SU-DHL-6 (cell line): ENCODE measurements at regions not wholly inside any gene's neighbourhood (a gene's known extent, or its start where the extent isn't known, plus 50 kb on each side); places are given as distances from the start of the nearest gene placed in this dataset.

Experiments
- H2AFZ ChIP-seq: fragments of 200-600 bp; sonication (generic); 2 replicates; pipeline ENCODE4 v1.6.1; 2014; ENCODE audit warnings: low read depth, mild to moderate bottlenecking, moderate library complexity, mixed read lengths, antibody characterized with exemption, low read length; ENCODE audit not compliant: severe bottlenecking
- H3F3A ChIP-seq: fragments of 200-600 bp; shearing (Covaris generic); 2 replicates; pipeline ENCODE4 v1.6.0; 2016; ENCODE audit warnings: antibody characterized with exemption, mild to moderate bottlenecking; ENCODE audit not compliant: insufficient read depth
- H3K27ac ChIP-seq: fragments of 200-600 bp; sonication (generic); 2 replicates; pipeline ENCODE4 v1.5.1; 2016; ENCODE audit warnings: low read depth, mild to moderate bottlenecking, low read length, moderate library complexity, mixed read lengths
- H3K27me3 ChIP-seq: fragments of 200-600 bp; sonication (generic), shearing (Covaris generic); 2 replicates; pipeline ENCODE4 v1.6.0; 2014; ENCODE audit warnings: mild to moderate bottlenecking, low read length
- H3K36me3 ChIP-seq: fragments of 200-600 bp; sonication (generic); 2 replicates; pipeline ENCODE4 v1.6.1; 2014; ENCODE audit warnings: mild to moderate bottlenecking, low read length, mixed read lengths
- H3K4me2 ChIP-seq: fragments of 300-600, 200-600 bp; shearing (Covaris generic), sonication (generic); 2 replicates; pipeline ENCODE4 v1.6.0; 2014; ENCODE audit warnings: low read length, low read depth, mild to moderate bottlenecking; ENCODE audit not compliant: poor library complexity, severe bottlenecking
- H3K4me3 ChIP-seq: fragments of 200-600 bp; sonication (generic); 2 replicates; pipeline ENCODE4 v1.5.1; 2014; ENCODE audit warnings: antibody characterized with exemption, low read length, mild to moderate bottlenecking, mixed read lengths; ENCODE audit not compliant: insufficient read depth, poor library complexity, severe bottlenecking
- H3K79me2 ChIP-seq: fragments of 200-600 bp; sonication (generic); 2 replicates; pipeline ENCODE4 v1.6.1; 2014; ENCODE audit warnings: mild to moderate bottlenecking, low read length, moderate library complexity; ENCODE audit not compliant: insufficient read depth
- H3K9ac ChIP-seq: fragments of 200-600 bp; sonication (generic); 2 replicates; pipeline ENCODE4 v1.7.0; 2014; ENCODE audit warnings: mild to moderate bottlenecking, low read length
- H3K9me2 ChIP-seq: fragments of 200-600 bp; sonication (generic); replicated peaks from 2 replicates; pipeline ENCODE4 v1.6.1; 2014; ENCODE audit warnings: low read length; ENCODE audit not compliant: insufficient read depth
- H3K9me3 ChIP-seq: fragments of 200-600 bp; sonication (generic); 2 replicates; pipeline ENCODE4 v1.6.1; 2014; ENCODE audit warnings: low read length, mixed read lengths; ENCODE audit not compliant: insufficient read depth
- H4K20me1 ChIP-seq: fragments of 200-600 bp; sonication (generic); 2 replicates; pipeline ENCODE4 v1.6.1; 2014; ENCODE audit warnings: low read depth, mild to moderate bottlenecking, antibody characterized with exemption, low read length, moderate library complexity, mixed read lengths
- CTCF ChIP-seq: fragments of 200-600 bp; sonication (generic); IDR thresholded peaks from one replicate; pipeline ENCODE4 v1.5.1; 2017; ENCODE audit warnings: antibody characterized with exemption, mild to moderate bottlenecking, low read length, moderate library complexity; ENCODE audit not compliant: insufficient read depth, poor library complexity, severe bottlenecking
- EZH2phosphoT487 ChIP-seq: fragments of 200-600 bp; sonication (generic), shearing (Covaris generic); conservative IDR thresholded peaks from 2 replicates; pipeline ENCODE4 v1.6.1; 2018; ENCODE audit warnings: mild to moderate bottlenecking, antibody characterized with exemption, low read length, moderate library complexity, mixed read lengths

GRCh38 chr9:26346942-26347477 lies 545.6 kb downstream of the CAAP1 start:
- Histone ChIP-seq H3K9me2 (no peaks in the 10 kb centered on the region; the same call in 1 of the 2 replicates), H3K9ac (no peak overlapping the region), H3K4me3 (no peak overlapping the region), H3K9me3 (peaks cover 5% of the 10 kb centered on the region; the same call in 1 of the 2 replicates), H3F3A (no peaks in the 10 kb centered on the region), H3K36me3 (0 out of 2 replicates have a peak, but pooled peaks cover 2% of the 10 kb centered on the region), H3K27me3 (no peaks in the 10 kb centered on the region), H4K20me1 (no peaks in the 10 kb centered on the region), H3K79me2 (no peaks in the 10 kb centered on the region), H2AFZ (no peak overlapping the region), H3K27ac (no peak overlapping the region), H3K4me2 (no peak overlapping the region)
- TF ChIP-seq EZH2phosphoT487: no peak
- TF ChIP-seq CTCF: no peak

GRCh38 chr9:26341545-26341944 lies 551.1 kb downstream of the CAAP1 start:
- Histone ChIP-seq H3K27ac (no peak overlapping the region), H3K27me3 (no peaks in the 10 kb centered on the region), H3K36me3 (0 out of 2 replicates have a peak, but pooled peaks cover 2% of the 10 kb centered on the region), H4K20me1 (no peaks in the 10 kb centered on the region), H2AFZ (no peak overlapping the region), H3K79me2 (no peaks in the 10 kb centered on the region), H3F3A (no peaks in the 10 kb centered on the region), H3K9me3 (peaks cover 5% of the 10 kb centered on the region; the same call in 1 of the 2 replicates), H3K9me2 (no peaks in the 10 kb centered on the region; the same call in 1 of the 2 replicates), H3K4me2 (no peak overlapping the region), H3K4me3 (no peak overlapping the region), H3K9ac (no peak overlapping the region)
- TF ChIP-seq CTCF (no peak), EZH2phosphoT487 (no peak)

GRCh38 chr9:26339796-26340195 lies 552.8 kb downstream of the CAAP1 start:
- Histone ChIP-seq H3K36me3 (0 out of 2 replicates have a peak, but pooled peaks cover 2% of the 10 kb centered on the region), H3K27ac (no peak overlapping the region), H3K27me3 (no peaks in the 10 kb centered on the region), H3K4me3 (no peak overlapping the region), H4K20me1 (no peaks in the 10 kb centered on the region), H3F3A (no peaks in the 10 kb centered on the region), H3K9me3 (peaks cover 5% of the 10 kb centered on the region; the same call in 1 of the 2 replicates), H3K9me2 (no peaks in the 10 kb centered on the region), H2AFZ (no peak overlapping the region), H3K79me2 (no peaks in the 10 kb centered on the region), H3K9ac (no peak overlapping the region), H3K4me2 (no peak overlapping the region)
- TF ChIP-seq EZH2phosphoT487: no peak
- TF ChIP-seq CTCF: no peak
